ENCODE measurements at regions not wholly inside any gene's neighbourhood (a gene's known extent, or its start where the extent isn't known, plus 50 kb on each side); places are given as distances from the start of the nearest gene placed in this dataset.
"Not testable (repeated sequence)": the region's sequence is repeated elsewhere in the genome, so short reads cannot be mapped to it uniquely, and the experiment has no call there.

GRCh38 chr14:36430662-36431084 is 89.4 kb downstream of the NKX2-1 start:
- no peak for DNase-seq (ENCODE audit: low read depth in 1 of 2, low spot score in 1 of 2)
- no peak for TF ChIP-seq JUND (IDR thresholded peaks at IDR 0.05; ENCODE audit: low read depth)
- in situ Hi-C loops (cut with HindIII; ENCODE audit: low pct_unique_long_range_greater_than_20kb, low sequenced_read_pairs): no loop called here

- DNase-seq (ENCODE audit: low read depth in 1 of 2, low spot score in 1 of 2): no peak
- in situ Hi-C loops (cut with HindIII; ENCODE audit: low pct_unique_long_range_greater_than_20kb, low sequenced_read_pairs): no loop called here
- TF ChIP-seq JUND (IDR thresholded peaks at IDR 0.05; ENCODE audit: low read depth): no peak
These were observed 89.9 kb downstream of the NKX2-1 start for GRCh38 chr14:36430169-36430568.

- in situ Hi-C loops (cut with HindIII; ENCODE audit: low pct_unique_long_range_greater_than_20kb, low sequenced_read_pairs): no loop called here
- no peak for DNase-seq (ENCODE audit: low read depth in 1 of 2, low spot score in 1 of 2)
- no peak for TF ChIP-seq JUND (IDR thresholded peaks at IDR 0.05; ENCODE audit: low read depth)
These were observed 90.3 kb downstream of the NKX2-1 start for GRCh38 chr14:36429692-36430091.

- DNase-seq (ENCODE audit: low read depth in 1 of 2, low spot score in 1 of 2): no peak
- in situ Hi-C loops (cut with HindIII; ENCODE audit: low pct_unique_long_range_greater_than_20kb, low sequenced_read_pairs): no loop called here
- no peak for TF ChIP-seq JUND (IDR thresholded peaks at IDR 0.05; ENCODE audit: low read depth)
These were observed 91.7 kb downstream of the NKX2-1 start for GRCh38 chr14:36428350-36428749.

- DNase-seq (ENCODE audit: low read depth in 1 of 2, low spot score in 1 of 2): no peak
- in situ Hi-C loops (cut with HindIII; ENCODE audit: low pct_unique_long_range_greater_than_20kb, low sequenced_read_pairs): no loop called here
- no peak for TF ChIP-seq JUND (IDR thresholded peaks at IDR 0.05; ENCODE audit: low read depth)
These were observed 93.2 kb downstream of the NKX2-1 start for GRCh38 chr14:36426836-36427235.

GRCh38 chr14:36426113-36426512 is 93.9 kb downstream of the NKX2-1 start:
- no peak for TF ChIP-seq JUND (IDR thresholded peaks at IDR 0.05; ENCODE audit: low read depth)
- DNase-seq (ENCODE audit: low read depth in 1 of 2, low spot score in 1 of 2): no peak
- in situ Hi-C loops (cut with HindIII; ENCODE audit: low pct_unique_long_range_greater_than_20kb, low sequenced_read_pairs): no loop called here

GRCh38 chr14:36424478-36425102 is 95.4 kb downstream of the NKX2-1 start:
- in situ Hi-C loops (cut with HindIII; ENCODE audit: low pct_unique_long_range_greater_than_20kb, low sequenced_read_pairs): no loop called here
- DNase-seq (ENCODE audit: low read depth in 1 of 2, low spot score in 1 of 2): no peak
- no peak for TF ChIP-seq JUND (IDR thresholded peaks at IDR 0.05; ENCODE audit: low read depth)

GRCh38 chr14:36423430-36423829 is 96.6 kb downstream of the NKX2-1 start:
- no peak for TF ChIP-seq JUND (IDR thresholded peaks at IDR 0.05; ENCODE audit: low read depth)
- in situ Hi-C loops (cut with HindIII; ENCODE audit: low pct_unique_long_range_greater_than_20kb, low sequenced_read_pairs): no loop called here
- DNase-seq (ENCODE audit: low read depth in 1 of 2, low spot score in 1 of 2): no peak

- no peak for TF ChIP-seq JUND (IDR thresholded peaks at IDR 0.05; ENCODE audit: low read depth)
- peak in 1 of 2 experiments; percentile 15 for DNase-seq (ENCODE audit: low read depth in 1 of 2, low spot score in 1 of 2)
- in situ Hi-C loops (cut with HindIII; ENCODE audit: low pct_unique_long_range_greater_than_20kb, low sequenced_read_pairs): no loop called here
These were observed 99.8 kb upstream of the MBIP start for GRCh38 chr14:36420149-36420687.

- TF ChIP-seq JUND (IDR thresholded peaks at IDR 0.05; ENCODE audit: low read depth): no peak
- no peak for DNase-seq (ENCODE audit: low read depth in 1 of 2, low spot score in 1 of 2)
- in situ Hi-C loops (cut with HindIII; ENCODE audit: low pct_unique_long_range_greater_than_20kb, low sequenced_read_pairs): no loop called here
These were observed 98.5 kb upstream of the MBIP start for GRCh38 chr14:36418937-36419336.

- in situ Hi-C loops (cut with HindIII; ENCODE audit: low pct_unique_long_range_greater_than_20kb, low sequenced_read_pairs); DNase-seq (ENCODE audit: low read depth in 1 of 2, low spot score in 1 of 2): not testable (repeated sequence)
These were observed 91.5 kb upstream of the MBIP start for GRCh38 chr14:36411951-36412350.

GRCh38 chr14:36408388-36408787 is 88.0 kb upstream of the MBIP start:
- no peak for DNase-seq (ENCODE audit: low read depth in 1 of 2, low spot score in 1 of 2)
- TF ChIP-seq JUND (IDR thresholded peaks at IDR 0.05; ENCODE audit: low read depth): no peak
- in situ Hi-C loops (cut with HindIII; ENCODE audit: low pct_unique_long_range_greater_than_20kb, low sequenced_read_pairs): no loop called here

- no peak for TF ChIP-seq JUND (IDR thresholded peaks at IDR 0.05; ENCODE audit: low read depth)
- DNase-seq (ENCODE audit: low read depth in 1 of 2, low spot score in 1 of 2): no peak
- in situ Hi-C loops (cut with HindIII; ENCODE audit: low pct_unique_long_range_greater_than_20kb, low sequenced_read_pairs): no loop called here
These were observed 85.3 kb upstream of the MBIP start for GRCh38 chr14:36405589-36406274.
